Urinary bladder (tissue), 3 donors: ENCODE measurements at regions not wholly inside any gene's neighbourhood (a gene's known extent, or its start where the extent isn't known, plus 50 kb on each side); places are given as distances from the start of the nearest gene placed in this dataset.

Source experiments
- DNase-seq: peaks from one replicate; pipeline ENCODE4 v3.0.0-alpha.2; 2015; ENCODE audit errors: extremely low spot score
- H3K27ac ChIP-seq: one replicate; pipeline ENCODE4 v1.5.1; 2013; ENCODE audit warnings: low read depth, mild to moderate bottlenecking, moderate library complexity
- H3K36me3 ChIP-seq: one replicate; pipeline ENCODE4 v1.6.1; 2013; ENCODE audit warnings: mild to moderate bottlenecking, moderate library complexity; ENCODE audit not compliant: insufficient read depth
- H3K4me1 ChIP-seq: one replicate; pipeline ENCODE4 v1.6.1; 2013; ENCODE audit warnings: mild to moderate bottlenecking, moderate library complexity; ENCODE audit not compliant: insufficient read depth
- H3K4me3 ChIP-seq: one replicate; pipeline ENCODE4 v1.5.1; 2013; ENCODE audit warnings: low read depth, low read length
- WGBS: extraction: QIAGEN DNeasy Blood & Tissue Kit; methylation state at CpG from one replicate; pipeline ENCODE4 v1.1.7; 2013; 5-methylcytosine and 5-hydroxymethylcytosine counted together
- donor health status: healthy with polysubstance abuse.
- donor health status: healthy.

DNA sequence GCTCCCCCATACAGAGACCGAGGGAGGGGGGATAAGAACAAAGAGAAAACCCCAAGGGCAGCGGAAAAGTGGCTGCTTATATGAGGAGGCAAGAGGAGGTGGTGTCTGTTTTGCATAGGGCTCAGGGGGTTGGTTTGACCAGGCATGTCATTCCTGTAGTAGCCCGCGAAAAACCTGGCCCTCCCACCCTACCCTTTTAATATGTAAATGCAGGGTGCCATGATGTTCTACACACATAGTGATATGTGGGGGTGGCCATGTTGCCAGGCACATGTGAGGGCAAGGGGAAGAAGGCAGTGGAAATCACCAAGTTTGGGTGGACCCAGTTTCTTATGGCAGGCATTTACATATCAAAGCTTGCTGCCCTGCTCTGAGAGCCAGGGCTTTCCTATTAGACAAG, 203.5 kb upstream of the UBL3 start:
- Histone ChIP-seq H3K4me1 (peaks cover 1% of the 10 kb centered on the region), H3K27ac (no peak overlapping the region), H3K4me3 (no peak overlapping the region), H3K36me3 (no peaks in the 10 kb centered on the region)
- 56% methylated on average over 4 of the region's 4 CpGs for WGBS
- DNase-seq = no peak

DNA sequence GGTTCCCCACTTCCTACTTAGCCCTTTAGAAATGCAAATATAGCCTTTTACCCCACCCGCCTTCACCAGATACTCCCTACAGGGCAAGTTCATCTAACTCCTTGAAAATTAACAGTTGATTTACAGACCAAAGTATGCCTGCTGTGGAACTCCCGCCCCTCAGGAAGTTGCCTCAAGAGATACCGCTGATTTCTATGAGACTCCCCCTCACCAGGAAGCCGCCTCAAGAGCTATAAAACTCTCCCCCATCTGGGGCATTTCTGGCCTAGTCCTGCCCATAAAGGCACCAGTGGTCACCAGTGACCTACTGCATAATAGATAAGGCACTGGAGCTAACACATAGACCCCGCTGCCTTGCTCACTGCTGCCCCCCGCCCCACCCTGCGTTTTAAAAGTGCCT, 201.7 kb upstream of the UBL3 start:
- H3K27ac ChIP-seq = no peak overlapping the region
- no peaks in the 10 kb centered on the region for H3K36me3 ChIP-seq
- WGBS = 32% methylated on average over 7 of the region's 7 CpGs
- peaks cover 1% of the 10 kb centered on the region for H3K4me1 ChIP-seq
- DNase-seq = no peak
- no peak overlapping the region for H3K4me3 ChIP-seq

- peaks cover 1% of the 10 kb centered on the region for H3K4me1 ChIP-seq
- H3K36me3 ChIP-seq = no peaks in the 10 kb centered on the region
- WGBS = 79% methylated on average over 2 of the region's 2 CpGs
- no peak overlapping the region for H3K4me3 ChIP-seq
- DNase-seq = no peak
- H3K27ac ChIP-seq = no peak overlapping the region
Observed at GRCh38 chr13:30051531-30052060, 201.2 kb upstream of the UBL3 start.

- H3K27ac ChIP-seq = no peak overlapping the region
- no peak for DNase-seq
- WGBS = 76% methylated on average over 5 of the region's 5 CpGs
Observed at GRCh38 chr13:30049692-30050091, 199.3 kb upstream of the UBL3 start.

GRCh38 chr13:30047154-30047874, 196.9 kb upstream of the UBL3 start:
- DNase-seq = no peak
- Histone ChIP-seq H3K4me1 (peaks cover 1% of the 10 kb centered on the region), H3K36me3 (no peaks in the 10 kb centered on the region), H3K4me3 (no peak overlapping the region), H3K27ac (no peak overlapping the region)
- 83% methylated on average over 3 of the region's 3 CpGs for WGBS

More at GRCh38 chr13:30049692-30050091, 199.3 kb upstream of the UBL3 start:
- no peaks in the 10 kb centered on the region for H3K36me3 ChIP-seq
- no peak overlapping the region for H3K4me3 ChIP-seq
- H3K4me1 ChIP-seq = peaks cover 1% of the 10 kb centered on the region

DNA sequence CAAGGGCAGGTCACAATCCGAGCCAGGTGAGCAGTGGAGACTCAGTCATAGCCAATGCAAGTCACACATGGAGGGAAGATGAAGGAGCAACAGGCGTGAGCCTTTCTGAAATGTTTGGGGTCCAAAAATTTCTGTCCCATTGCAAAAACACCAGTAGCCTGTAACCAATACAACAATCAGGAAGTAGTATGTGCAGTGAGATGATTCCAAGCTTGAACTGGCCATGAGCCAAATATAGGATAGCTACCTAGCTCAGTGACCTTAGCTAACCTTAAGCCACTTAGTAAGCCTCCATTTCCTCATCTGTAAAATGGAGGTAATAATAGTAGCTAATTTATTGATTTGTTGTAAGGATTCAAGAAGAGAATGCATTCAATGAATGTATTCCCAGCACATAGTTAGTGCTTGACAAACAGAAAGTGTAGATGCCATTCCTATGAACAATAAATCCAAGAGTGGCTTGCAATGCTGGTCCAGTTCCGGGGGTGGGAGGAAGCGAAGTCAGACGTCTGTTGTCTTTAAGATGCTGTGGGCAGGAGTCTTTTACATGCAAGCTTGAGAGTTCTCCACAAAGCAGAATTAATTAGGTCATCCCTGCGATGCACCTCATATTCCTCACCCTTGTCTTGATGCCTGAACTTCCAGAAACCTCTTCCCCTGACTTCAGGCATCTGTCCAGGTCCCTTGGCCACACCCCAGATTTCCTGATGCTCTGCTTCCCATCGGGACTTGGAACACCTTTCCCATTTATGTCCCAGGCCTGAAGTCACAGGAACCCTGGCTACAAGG, 195.7 kb upstream of the UBL3 start:
- Histone ChIP-seq H3K36me3 (no peaks in the 10 kb centered on the region), H3K27ac (no peak overlapping the region), H3K4me3 (no peak overlapping the region), H3K4me1 (peaks cover 1% of the 10 kb centered on the region)
- no peak for DNase-seq
- WGBS = 83% methylated on average over 7 of the region's 7 CpGs

DNA sequence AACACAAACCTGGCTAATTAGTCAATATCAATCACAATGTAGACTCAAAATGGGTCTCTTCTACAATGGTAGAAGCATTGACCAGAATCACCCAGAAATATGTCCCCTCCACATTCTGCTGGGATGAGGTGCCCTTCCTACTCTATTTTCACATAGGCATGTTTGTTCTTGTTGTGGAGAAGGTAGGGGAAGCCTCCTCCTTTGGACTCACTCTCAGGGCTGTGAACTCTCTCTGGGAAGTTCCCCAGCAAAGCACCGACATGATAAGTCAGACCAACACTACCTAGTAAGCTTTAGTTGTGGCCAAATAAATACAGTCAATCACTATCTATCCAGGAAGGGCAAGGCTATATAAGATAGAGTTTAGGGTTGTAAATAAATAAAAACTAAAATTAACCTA, 194.5 kb upstream of the UBL3 start:
- H3K4me1 ChIP-seq = peaks cover under 1% of the 10 kb centered on the region
- no peak overlapping the region for H3K4me3 ChIP-seq
- DNase-seq = no peak
- WGBS = 83% methylated on average over 1 of the region's 1 CpG
- H3K27ac ChIP-seq = no peak overlapping the region
- H3K36me3 ChIP-seq = no peaks in the 10 kb centered on the region

DNA sequence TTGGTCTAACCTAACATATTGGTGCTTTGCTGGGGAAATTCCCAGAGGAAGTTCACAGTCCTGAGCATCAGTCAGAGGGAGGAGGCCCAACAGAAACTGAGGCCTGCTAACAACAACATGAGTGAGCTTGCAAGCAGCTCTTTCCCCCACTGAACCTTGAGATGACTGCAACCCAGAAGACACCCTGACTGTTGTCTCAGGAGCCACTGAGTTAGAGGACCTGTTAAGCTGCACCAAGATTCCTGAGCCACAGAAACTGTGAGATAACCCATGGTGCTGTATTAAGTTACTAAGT, 193.2 kb upstream of the UBL3 start:
- Histone ChIP-seq H3K36me3 (no peaks in the 10 kb centered on the region), H3K4me3 (no peak overlapping the region), H3K4me1 (no peaks in the 10 kb centered on the region), H3K27ac (no peak overlapping the region)
- DNase-seq = no peak

DNA sequence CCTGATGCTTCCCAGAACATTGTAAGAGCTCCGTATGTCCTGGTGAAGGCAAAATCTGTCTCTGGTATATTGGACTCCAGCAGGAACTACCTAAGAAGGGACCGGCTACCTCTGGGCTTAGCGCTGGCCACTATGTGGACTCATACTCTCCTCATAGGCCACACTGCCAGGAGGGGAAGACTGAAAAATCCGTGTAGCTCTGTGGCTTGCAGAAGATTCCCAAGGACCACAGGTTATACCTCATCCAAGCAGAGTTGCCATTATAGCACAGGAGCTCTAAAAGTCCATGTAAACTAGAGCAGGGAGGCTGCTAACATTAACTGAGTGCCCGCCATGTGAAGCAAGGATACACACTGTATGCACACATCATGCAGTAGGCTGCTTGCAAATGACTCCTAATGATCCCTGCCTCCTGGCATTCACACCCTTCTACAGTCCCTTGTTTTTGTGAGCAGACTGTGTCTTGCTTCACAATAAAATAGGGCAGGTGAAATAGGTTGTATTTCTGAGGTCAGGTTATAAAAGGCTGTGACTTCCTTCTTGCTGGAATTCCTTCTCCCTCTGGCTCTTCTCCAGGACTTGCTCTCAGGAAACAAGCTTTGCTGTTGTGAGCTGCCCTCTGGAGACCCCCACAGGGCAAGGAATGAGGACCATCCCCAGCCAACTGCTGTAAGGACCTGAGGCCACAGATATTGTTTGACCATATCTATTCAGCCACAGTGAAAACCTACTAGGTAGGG, 192.6 kb upstream of the UBL3 start:
- Histone ChIP-seq H3K4me3 (no peak overlapping the region), H3K4me1 (no peaks in the 10 kb centered on the region), H3K27ac (no peak overlapping the region), H3K36me3 (no peaks in the 10 kb centered on the region)
- DNase-seq = no peak
- WGBS = 88% methylated on average over 5 of the region's 5 CpGs

DNA sequence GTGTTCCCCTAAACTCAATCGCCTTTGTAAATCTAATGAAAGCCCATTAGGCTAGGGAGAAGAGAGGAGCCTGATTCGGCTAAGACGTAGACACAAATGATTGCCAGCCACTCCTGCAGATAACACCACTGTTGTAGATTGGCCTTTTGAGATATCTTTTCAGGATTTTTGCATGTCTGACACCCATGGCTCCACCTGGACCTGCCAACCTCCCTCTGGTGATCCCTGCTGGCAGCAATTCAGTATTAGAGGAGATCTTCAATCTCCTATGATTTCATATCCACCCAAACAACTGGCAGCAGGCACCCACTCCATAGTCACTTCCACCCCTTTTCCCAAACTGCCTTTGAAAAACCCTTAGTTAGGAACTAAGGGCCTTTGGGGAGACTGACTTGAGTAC, 191.9 kb upstream of the UBL3 start:
- DNase-seq = no peak
- WGBS = 76% methylated on average over 3 of the region's 3 CpGs
- Histone ChIP-seq H3K4me1 (no peaks in the 10 kb centered on the region), H3K4me3 (no peak overlapping the region), H3K27ac (no peak overlapping the region), H3K36me3 (no peaks in the 10 kb centered on the region)

- Histone ChIP-seq H3K4me1 (no peaks in the 10 kb centered on the region), H3K4me3 (no peak overlapping the region), H3K27ac (no peak overlapping the region), H3K36me3 (no peaks in the 10 kb centered on the region)
- WGBS = 31% methylated on average over 3 of the region's 3 CpGs
- DNase-seq = no peak
Observed at GRCh38 chr13:30039511-30039911, 189.1 kb upstream of the UBL3 start.

DNA sequence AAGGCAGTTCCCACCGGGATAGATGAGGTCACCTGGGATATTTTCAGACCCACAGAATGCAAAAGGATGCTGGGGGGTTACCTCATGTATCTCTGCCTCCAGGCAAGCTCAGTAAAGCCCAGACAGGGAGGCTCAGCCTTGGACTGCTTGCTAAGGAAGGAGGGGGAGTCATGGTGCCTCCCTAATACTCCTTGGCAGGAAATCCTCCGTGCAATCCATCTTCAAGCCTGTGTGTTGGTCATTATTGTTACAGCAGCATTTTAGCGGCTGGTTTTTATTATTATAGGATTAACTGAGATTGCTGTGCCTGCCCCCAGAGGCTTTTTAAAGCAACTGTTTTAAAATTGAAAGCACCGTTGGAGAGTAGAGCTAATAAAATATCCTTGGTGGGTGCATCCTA, 188.5 kb upstream of the UBL3 start:
- Histone ChIP-seq H3K4me1 (no peaks in the 10 kb centered on the region), H3K27ac (no peak overlapping the region), H3K36me3 (no peaks in the 10 kb centered on the region), H3K4me3 (no peak overlapping the region)
- whole genome bisulfite sequencing = 18% methylated on average over 4 of the region's 4 CpGs
- DNase-seq = no peak

DNA sequence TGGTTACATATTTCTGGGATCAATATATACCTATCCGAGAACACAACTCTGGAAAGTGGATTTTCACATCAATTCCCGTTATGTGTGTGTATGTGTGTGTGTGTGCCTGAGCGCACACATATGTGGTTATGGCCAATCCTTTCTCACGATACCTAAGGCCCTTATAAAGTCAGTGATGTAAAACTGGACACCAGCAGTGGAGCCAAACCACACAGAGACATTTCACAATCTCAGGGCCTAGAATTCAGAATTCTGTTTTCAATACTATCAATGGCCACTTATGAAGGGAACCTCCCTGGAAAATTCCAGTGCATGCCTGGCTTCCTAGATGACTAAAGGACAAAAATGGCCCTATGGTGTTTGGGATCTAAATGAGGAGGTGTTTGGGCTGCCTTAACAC, 187.3 kb upstream of the UBL3 start:
- Histone ChIP-seq H3K4me3 (no peak overlapping the region), H3K4me1 (no peaks in the 10 kb centered on the region), H3K27ac (no peak overlapping the region), H3K36me3 (no peaks in the 10 kb centered on the region)
- WGBS = 86% methylated on average over 4 of the region's 4 CpGs
- no peak for DNase-seq

DNA sequence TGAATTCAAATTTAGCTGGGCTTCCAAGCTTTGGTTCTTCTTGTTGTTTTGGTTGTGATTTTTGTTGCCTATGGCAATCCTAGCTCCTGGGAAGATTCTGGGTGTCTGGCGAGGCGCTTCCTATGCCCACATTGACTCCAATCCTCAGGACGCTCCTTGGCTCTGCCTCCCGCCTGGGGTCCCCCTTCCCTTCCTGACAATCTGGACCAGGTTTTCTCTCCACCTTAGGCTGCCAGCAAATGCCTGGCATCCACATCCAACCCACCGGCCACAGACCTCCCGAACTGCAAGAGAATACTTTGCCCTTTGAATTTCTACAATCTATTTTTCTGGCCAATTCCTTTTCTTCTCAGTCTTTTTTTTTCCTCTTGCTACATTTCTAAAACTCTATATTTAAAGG, 186.9 kb upstream of the UBL3 start:
- no peak overlapping the region for H3K4me3 ChIP-seq
- H3K27ac ChIP-seq = no peak overlapping the region
- WGBS = 75% methylated on average over 6 of the region's 6 CpGs
- no peaks in the 10 kb centered on the region for H3K36me3 ChIP-seq
- H3K4me1 ChIP-seq = no peaks in the 10 kb centered on the region
- DNase-seq = no peak
